Adrenal gland (tissue), 5 donors: ENCODE measurements at regions not wholly inside any gene's neighbourhood (a gene's known extent, or its start where the extent isn't known, plus 50 kb on each side); places are given as distances from the start of the nearest gene placed in this dataset.

Source experiments
- POLR2A ChIP-seq, 2 donors: fragments of 450-650 bp; IDR thresholded peaks; one replicate each; pipeline ENCODE4 v1.6.1; 2017; ENCODE audit warnings: antibody characterized with exemption in 2 of 2, mild to moderate bottlenecking in 2 of 2, moderate library complexity in 1 of 2
- TF ChIP-seq, protein P1 (sequence below), 6 experiments: fragments of 450-650 bp in 4 of 6; fragments of 200-600 bp in 2 of 6; sonication (generic) in 1 of 6; IDR thresholded peaks; 1 replicate in 5 of 6; 2 replicates in 1 of 6; pipeline versions ENCODE4 v1.5.1 to v1.8.0; 2016 to 2021; ENCODE audit warnings: antibody characterized with exemption in 6 of 6, mild to moderate bottlenecking in 2 of 6, moderate library complexity in 1 of 6
- donor health status: DM: no; HTN: no; CAD: no.

- TF ChIP-seq, protein P1, sequence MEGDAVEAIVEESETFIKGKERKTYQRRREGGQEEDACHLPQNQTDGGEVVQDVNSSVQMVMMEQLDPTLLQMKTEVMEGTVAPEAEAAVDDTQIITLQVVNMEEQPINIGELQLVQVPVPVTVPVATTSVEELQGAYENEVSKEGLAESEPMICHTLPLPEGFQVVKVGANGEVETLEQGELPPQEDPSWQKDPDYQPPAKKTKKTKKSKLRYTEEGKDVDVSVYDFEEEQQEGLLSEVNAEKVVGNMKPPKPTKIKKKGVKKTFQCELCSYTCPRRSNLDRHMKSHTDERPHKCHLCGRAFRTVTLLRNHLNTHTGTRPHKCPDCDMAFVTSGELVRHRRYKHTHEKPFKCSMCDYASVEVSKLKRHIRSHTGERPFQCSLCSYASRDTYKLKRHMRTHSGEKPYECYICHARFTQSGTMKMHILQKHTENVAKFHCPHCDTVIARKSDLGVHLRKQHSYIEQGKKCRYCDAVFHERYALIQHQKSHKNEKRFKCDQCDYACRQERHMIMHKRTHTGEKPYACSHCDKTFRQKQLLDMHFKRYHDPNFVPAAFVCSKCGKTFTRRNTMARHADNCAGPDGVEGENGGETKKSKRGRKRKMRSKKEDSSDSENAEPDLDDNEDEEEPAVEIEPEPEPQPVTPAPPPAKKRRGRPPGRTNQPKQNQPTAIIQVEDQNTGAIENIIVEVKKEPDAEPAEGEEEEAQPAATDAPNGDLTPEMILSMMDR (IDR thresholded peaks at IDR 0.05), result no peak
- no peak for TF ChIP-seq POLR2A (IDR thresholded peaks at IDR 0.05)
These were observed 338.4 kb downstream of the GLRX3 start for GRCh38 chr10:130474591-130474990.
